Glutamatergic neuron (in vitro differentiated cells): ENCODE measurements at regions not wholly inside any gene's neighbourhood (a gene's known extent, or its start where the extent isn't known, plus 50 kb on each side); places are given as distances from the start of the nearest gene placed in this dataset.

Experiments
- DNase-seq: peaks from one replicate; pipeline ENCODE4 v3.0.0; 2022
- H3K27ac Mint-ChIP-seq: one replicate; pipeline ENCODE4 v1.8.0; 2020; ENCODE audit warnings: mild to moderate bottlenecking, mixed read lengths, inconsistent platforms; ENCODE audit not compliant: unreplicated experiment
- H3K27me3 Mint-ChIP-seq: one replicate; pipeline ENCODE4 v1.8.0; 2020; ENCODE audit warnings: mild to moderate bottlenecking, moderate library complexity, mixed read lengths, inconsistent platforms; ENCODE audit not compliant: unreplicated experiment
- H3K36me3 Mint-ChIP-seq: one replicate; pipeline ENCODE4 v1.8.0; 2020; ENCODE audit warnings: mild to moderate bottlenecking, mixed read lengths, inconsistent platforms; ENCODE audit not compliant: unreplicated experiment
- H3K4me1 Mint-ChIP-seq: one replicate; pipeline ENCODE4 v1.8.0; 2020; ENCODE audit warnings: mild to moderate bottlenecking, low read depth, mixed read lengths, inconsistent platforms; ENCODE audit not compliant: unreplicated experiment
- H3K4me3 Mint-ChIP-seq: one replicate; pipeline ENCODE4 v1.8.0; 2020; ENCODE audit warnings: mild to moderate bottlenecking, mixed read lengths, inconsistent platforms; ENCODE audit not compliant: unreplicated experiment
- H3K9me3 Mint-ChIP-seq: one replicate; pipeline ENCODE4 v1.8.0; 2020; ENCODE audit warnings: mild to moderate bottlenecking, moderate library complexity, mixed read lengths, inconsistent platforms; ENCODE audit not compliant: unreplicated experiment
- CTCF ChIP-seq: fragments of 200-600 bp; sonication (generic); IDR thresholded peaks from one replicate; pipeline ENCODE4 v1.5.0; 2021; ENCODE audit not compliant: partially characterized antibody, unreplicated experiment

DNA sequence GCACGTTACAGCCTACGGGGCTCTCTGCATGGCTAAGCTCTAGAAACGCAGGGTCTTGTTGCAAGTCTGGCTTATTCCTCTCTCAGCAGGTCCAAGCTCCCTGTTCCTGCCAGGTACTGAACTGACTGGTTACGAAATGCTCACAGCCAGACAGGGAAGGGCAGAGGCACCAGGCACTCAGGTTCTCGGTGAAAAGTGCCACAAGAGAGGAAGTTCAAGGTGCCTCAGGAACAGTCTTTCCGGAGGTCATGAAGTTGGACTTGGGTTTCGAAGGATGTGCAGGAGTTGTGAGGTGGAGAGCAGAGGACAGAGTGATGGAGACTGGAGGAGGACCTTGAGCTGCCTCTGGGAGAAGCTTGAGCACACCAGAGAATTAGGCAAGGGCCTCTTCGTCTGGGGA, 124.7 kb upstream of the GSE1 start:
- TF ChIP-seq CTCF: no peak
- no peak for DNase-seq
- Mint-ChIP-seq H3K27me3 (peaks cover 15% of the 10 kb centered on the region), H3K4me1 (peaks cover 35% of the 10 kb centered on the region), H3K4me3 (peak overlapping the region; percentile 72), H3K9me3 (peaks cover 16% of the 10 kb centered on the region), H3K36me3 (no peaks in the 10 kb centered on the region), H3K27ac (peak overlapping the region; percentile 9)

- H3K27me3 Mint-ChIP-seq: peaks cover 13% of the 10 kb centered on the region
- no peak overlapping the region for H3K4me3 Mint-ChIP-seq
- DNase-seq: no peak
- no peak overlapping the region for H3K27ac Mint-ChIP-seq
- H3K4me1 Mint-ChIP-seq: peaks cover 37% of the 10 kb centered on the region
- H3K36me3 Mint-ChIP-seq: no peaks in the 10 kb centered on the region
- peaks cover 13% of the 10 kb centered on the region for H3K9me3 Mint-ChIP-seq
- no peak for TF ChIP-seq CTCF
These were observed 122.6 kb upstream of the GSE1 start for GRCh38 chr16:85490407-85491057.

DNA sequence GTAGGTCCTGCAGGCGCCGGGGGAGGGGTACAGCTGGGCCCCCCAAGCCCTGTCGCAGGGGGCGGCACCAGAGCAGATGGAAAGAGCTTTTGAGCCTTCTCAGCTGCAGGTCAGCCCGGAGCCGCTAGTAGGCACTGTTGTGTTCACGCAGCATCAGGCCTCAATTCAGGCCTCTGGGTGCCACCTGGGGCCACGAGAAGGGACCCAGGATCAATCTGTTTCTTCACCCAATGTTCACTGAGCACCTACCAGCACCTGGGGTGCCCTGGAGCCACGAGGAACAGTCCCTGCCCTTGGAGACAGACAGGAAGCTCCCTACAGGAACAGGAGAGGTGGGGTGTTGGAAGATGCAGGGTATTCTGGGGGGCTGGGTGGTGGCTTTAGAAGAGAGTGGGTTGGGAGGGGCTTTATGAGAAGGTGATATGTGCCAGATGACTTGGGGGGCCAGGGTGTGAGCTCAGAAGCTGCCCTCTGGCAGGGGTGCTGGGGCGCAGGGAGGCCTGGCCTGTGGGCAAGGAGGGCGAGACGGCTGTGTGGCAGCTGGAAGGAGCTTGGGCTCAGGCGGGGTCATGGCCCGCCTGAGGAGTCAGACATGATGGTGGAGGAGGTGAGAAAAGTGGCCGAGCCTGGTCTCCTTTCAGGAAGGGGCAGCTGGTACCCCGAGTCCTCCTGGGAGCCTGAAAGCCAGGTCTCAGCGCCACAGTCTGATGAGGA, 121.9 kb upstream of the GSE1 start:
- Mint-ChIP-seq H3K4me3 (peak overlapping the region; percentile 52), H3K27ac (peak overlapping the region; percentile 79), H3K9me3 (peaks cover 13% of the 10 kb centered on the region), H3K36me3 (no peaks in the 10 kb centered on the region), H3K27me3 (peaks cover 13% of the 10 kb centered on the region), H3K4me1 (peaks cover 34% of the 10 kb centered on the region)
- DNase-seq: peak; percentile 66
- TF ChIP-seq CTCF: peak; percentile 82

DNA sequence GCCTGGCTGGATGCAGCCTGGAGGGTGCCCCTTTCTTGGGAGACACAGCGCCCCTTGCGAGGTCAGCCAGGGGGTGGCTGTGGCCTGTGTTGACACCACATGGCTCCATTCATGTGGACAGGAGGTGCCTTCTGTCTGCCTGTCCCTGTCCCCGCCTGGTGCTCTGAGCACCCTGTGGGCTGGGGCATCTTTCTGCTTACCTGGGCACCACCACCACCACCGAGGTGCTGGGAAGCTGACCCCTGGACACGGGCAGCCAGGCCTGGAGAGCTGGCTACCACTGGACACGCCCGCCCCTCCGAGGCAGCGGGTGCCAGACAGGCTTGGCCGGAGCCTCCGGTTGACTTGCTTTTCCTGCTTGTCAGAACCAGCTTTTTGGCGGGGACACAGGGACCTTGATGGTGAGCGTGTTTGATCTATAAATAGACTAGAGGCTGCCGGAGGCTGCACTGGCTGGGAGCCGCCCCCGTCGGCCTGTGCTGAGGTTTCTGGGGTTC, 121.3 kb upstream of the GSE1 start:
- no peak for TF ChIP-seq CTCF
- H3K4me3 Mint-ChIP-seq: no peak overlapping the region
- DNase-seq: no peak
- H3K36me3 Mint-ChIP-seq: no peaks in the 10 kb centered on the region
- no peak overlapping the region for H3K27ac Mint-ChIP-seq
- H3K27me3 Mint-ChIP-seq: peaks cover 13% of the 10 kb centered on the region
- H3K4me1 Mint-ChIP-seq: peaks cover 34% of the 10 kb centered on the region
- peaks cover 14% of the 10 kb centered on the region for H3K9me3 Mint-ChIP-seq

DNA sequence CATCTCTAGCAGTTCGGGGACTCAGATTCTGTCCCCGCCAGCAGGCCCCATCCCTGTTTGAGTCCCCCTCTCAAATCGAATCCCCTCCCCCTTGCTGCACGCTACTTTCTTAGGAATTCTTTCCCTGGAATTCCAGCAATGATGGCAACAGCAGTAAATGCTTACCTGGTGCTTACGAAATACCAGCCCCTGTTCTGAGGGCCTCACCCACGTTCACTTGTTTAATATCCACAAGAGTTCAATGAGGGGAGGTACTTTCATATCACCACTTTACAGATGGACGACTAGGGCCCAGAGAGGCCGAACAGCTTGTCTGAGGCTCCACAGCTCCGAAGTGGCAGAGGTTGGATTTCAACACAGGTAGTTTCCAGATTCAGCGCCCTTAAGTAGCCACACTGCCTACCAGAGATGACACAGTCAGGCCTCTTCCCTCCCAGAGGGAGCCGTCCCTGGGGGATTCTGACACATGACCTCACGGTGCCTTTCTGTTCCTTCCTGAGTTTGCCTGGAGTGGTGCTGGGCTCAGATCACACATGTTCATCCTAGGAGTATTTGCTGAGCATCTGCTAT, 120.7 kb upstream of the GSE1 start:
- peak overlapping the region; percentile 60 for H3K27ac Mint-ChIP-seq
- H3K4me3 Mint-ChIP-seq: peak overlapping the region; percentile 36
- no peak for TF ChIP-seq CTCF
- H3K9me3 Mint-ChIP-seq: peaks cover 14% of the 10 kb centered on the region
- H3K36me3 Mint-ChIP-seq: no peaks in the 10 kb centered on the region
- DNase-seq: no peak
- H3K4me1 Mint-ChIP-seq: peaks cover 34% of the 10 kb centered on the region
- H3K27me3 Mint-ChIP-seq: peaks cover 13% of the 10 kb centered on the region
